Hepatocyte (in vitro differentiated cells): ENCODE measurements at regions not wholly inside any gene's neighbourhood (a gene's known extent, or its start where the extent isn't known, plus 50 kb on each side); places are given as distances from the start of the nearest gene placed in this dataset.

Experiments
- EZH2 ChIP-seq: fragments of 200-600 bp; sonication (generic); IDR thresholded peaks from 2 replicates; pipeline ENCODE4 v1.6.1; 2016; ENCODE audit warnings: antibody characterized with exemption, mild to moderate bottlenecking, borderline replicate concordance
- EZH2phosphoT487 ChIP-seq: fragments of 200-600 bp; sonication (generic); IDR thresholded peaks from one replicate; pipeline ENCODE4 v1.6.1; 2018; ENCODE audit warnings: antibody characterized with exemption, mild to moderate bottlenecking, low read depth, moderate library complexity; ENCODE audit not compliant: unreplicated experiment, severe bottlenecking
- TF ChIP-seq, protein P1 (sequence below): fragments of 200-600 bp; sonication (generic); IDR thresholded peaks from 2 replicates; pipeline ENCODE4 v1.5.1; 2016; ENCODE audit warnings: antibody characterized with exemption, mild to moderate bottlenecking; ENCODE audit not compliant: poor library complexity

DNA sequence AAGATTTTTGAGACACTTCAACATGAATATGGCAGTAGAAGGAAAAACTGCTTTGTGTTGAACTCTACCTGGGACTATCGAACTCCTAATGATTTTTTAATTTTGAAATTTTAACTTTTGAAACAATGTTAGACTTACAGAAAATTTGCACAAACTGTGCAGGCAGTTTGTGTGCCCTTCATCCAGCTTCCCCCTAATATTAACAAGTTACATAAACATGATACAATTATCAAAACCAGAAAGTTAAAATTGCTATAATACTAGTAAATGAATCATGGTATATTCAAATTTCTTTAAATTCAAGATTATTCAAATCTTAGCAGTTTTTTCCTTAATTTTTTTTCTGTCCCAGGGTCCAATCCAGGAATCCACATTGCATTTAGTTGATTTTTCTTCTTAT, 278.9 kb downstream of the ADGRL2 start:
- TF ChIP-seq, protein P1, sequence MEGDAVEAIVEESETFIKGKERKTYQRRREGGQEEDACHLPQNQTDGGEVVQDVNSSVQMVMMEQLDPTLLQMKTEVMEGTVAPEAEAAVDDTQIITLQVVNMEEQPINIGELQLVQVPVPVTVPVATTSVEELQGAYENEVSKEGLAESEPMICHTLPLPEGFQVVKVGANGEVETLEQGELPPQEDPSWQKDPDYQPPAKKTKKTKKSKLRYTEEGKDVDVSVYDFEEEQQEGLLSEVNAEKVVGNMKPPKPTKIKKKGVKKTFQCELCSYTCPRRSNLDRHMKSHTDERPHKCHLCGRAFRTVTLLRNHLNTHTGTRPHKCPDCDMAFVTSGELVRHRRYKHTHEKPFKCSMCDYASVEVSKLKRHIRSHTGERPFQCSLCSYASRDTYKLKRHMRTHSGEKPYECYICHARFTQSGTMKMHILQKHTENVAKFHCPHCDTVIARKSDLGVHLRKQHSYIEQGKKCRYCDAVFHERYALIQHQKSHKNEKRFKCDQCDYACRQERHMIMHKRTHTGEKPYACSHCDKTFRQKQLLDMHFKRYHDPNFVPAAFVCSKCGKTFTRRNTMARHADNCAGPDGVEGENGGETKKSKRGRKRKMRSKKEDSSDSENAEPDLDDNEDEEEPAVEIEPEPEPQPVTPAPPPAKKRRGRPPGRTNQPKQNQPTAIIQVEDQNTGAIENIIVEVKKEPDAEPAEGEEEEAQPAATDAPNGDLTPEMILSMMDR, result no peak
- TF ChIP-seq EZH2, result no peak
- TF ChIP-seq EZH2phosphoT487, result no peak
